SK-N-SH (cell line): ENCODE measurements at regions not wholly inside any gene's neighbourhood (a gene's known extent, or its start where the extent isn't known, plus 50 kb on each side); places are given as distances from the start of the nearest gene placed in this dataset.

Experiments
- CTCF ChIA-PET: fragments of 300-600, 350-600 bp; formaldehyde crosslinking; extraction: SDS; loops from one replicate; lab custom pipeline; 2021; lab: Yijun Ruan, JAX
- POLR2A ChIA-PET: fragments of 350-600 bp; sonication (Branson Sonifier 250); formaldehyde crosslinking; extraction: SDS; loops from one replicate; lab custom pipeline; 2020; ENCODE audit warnings: antibody characterized with exemption, inconsistent platforms; lab: Yijun Ruan, JAX
- DNase-seq: peaks from one replicate; pipeline ENCODE4 v3.0.0; 2012
- H2AFZ ChIP-seq: fragments of 200-600 bp; sonication (generic); 2 replicates; pipeline ENCODE4 v1.8.1; 2016; ENCODE audit warnings: antibody characterized with exemption, mild to moderate bottlenecking, low read depth
- H3F3A ChIP-seq: fragments of 200-600 bp; sonication (generic); replicated peaks from 2 replicates; pipeline ENCODE3; 2016; ENCODE audit warnings: antibody characterized with exemption, mild to moderate bottlenecking; ENCODE audit not compliant: insufficient read depth
- H3K27ac ChIP-seq, 2 experiments: fragments of 200-500 bp in 1 of 2; fragments of 200-600 bp in 1 of 2; sonication (Bioruptor generic) in 1 of 2; sonication (generic), shearing (Covaris generic) in 1 of 2; 2 replicates each; pipeline versions ENCODE4 v1.5.1 to v1.6.1; 2014 to 2016; ENCODE audit warnings: low read depth in 2 of 2, inconsistent platforms in 1 of 2, low read length in 1 of 2, mild to moderate bottlenecking in 1 of 2, mixed read lengths in 1 of 2
- H3K27me3 ChIP-seq: fragments of 200-600 bp; sonication (generic), shearing (Covaris generic); 2 replicates; pipeline ENCODE4 v1.6.1; 2016; ENCODE audit warnings: mixed run types; ENCODE audit not compliant: insufficient read depth
- H3K36me3 ChIP-seq, 2 experiments: fragments of 200-500 bp in 1 of 2; fragments of 200-600 bp in 1 of 2; sonication (Bioruptor generic) in 1 of 2; sonication (generic) in 1 of 2; replicated peaks in 1 of 2; 2 replicates each; pipeline versions ENCODE3 to v1.5.1; 2014 to 2016; ENCODE audit warnings: low read length in 1 of 2, mild to moderate bottlenecking in 1 of 2; ENCODE audit not compliant: insufficient read depth in 2 of 2, control insufficient read depth in 1 of 2
- H3K4me1 ChIP-seq, 2 experiments: fragments of 200-500 bp in 1 of 2; fragments of 200-600 bp in 1 of 2; sonication (Bioruptor generic) in 1 of 2; sonication (generic), shearing (Covaris generic) in 1 of 2; 2 replicates each; pipeline versions ENCODE4 v1.5.1 to v1.6.1; 2014 to 2016; ENCODE audit warnings: low read depth in 1 of 2, low read length in 1 of 2, mixed run types in 1 of 2; ENCODE audit not compliant: insufficient read depth in 2 of 2, control insufficient read depth in 1 of 2
- H3K4me2 ChIP-seq: fragments of 200-600 bp; sonication (generic), shearing (Covaris generic); 2 replicates; pipeline ENCODE4 v1.6.1; 2017; ENCODE audit warnings: mixed run types
- H3K4me3 ChIP-seq, 2 experiments: fragments of 200-500 bp in 1 of 2; fragments of 200-600 bp in 1 of 2; sonication (Bioruptor generic) in 1 of 2; sonication (generic), shearing (Covaris generic) in 1 of 2; 2 replicates each; pipeline versions ENCODE4 v1.5.1 to v1.8.1; 2014 to 2016; ENCODE audit warnings: low read depth in 2 of 2, inconsistent platforms in 1 of 2, low read length in 1 of 2, mild to moderate bottlenecking in 1 of 2, mixed read lengths in 1 of 2, moderate library complexity in 1 of 2
- H3K79me2 ChIP-seq: fragments of 200-600 bp; sonication (generic); 2 replicates; pipeline ENCODE4 v1.8.1; 2017; ENCODE audit warnings: mild to moderate bottlenecking; ENCODE audit not compliant: insufficient read depth
- H3K9ac ChIP-seq: fragments of 200-600 bp; sonication (generic); 2 replicates; pipeline ENCODE4 v1.6.1; 2017; ENCODE audit warnings: mixed run types
- H3K9me2 ChIP-seq: fragments of 200-600 bp; sonication (generic); 2 replicates; pipeline ENCODE4 v1.6.1; 2017; ENCODE audit warnings: mixed run types
- H3K9me3 ChIP-seq: fragments of 200-600 bp; sonication (generic); 2 replicates; pipeline ENCODE4 v1.6.1; 2017; ENCODE audit warnings: mixed run types, mild to moderate bottlenecking, moderate library complexity
- H4K20me1 ChIP-seq: fragments of 200-600 bp; sonication (generic); 2 replicates; pipeline ENCODE4 v1.6.1; 2017; ENCODE audit warnings: mild to moderate bottlenecking, mixed run types; ENCODE audit not compliant: insufficient read depth
- CHD2 ChIP-seq: fragments of 150-350 bp; IDR thresholded peaks from 2 replicates; pipeline ENCODE4 v1.6.1; 2018; ENCODE audit warnings: low read length; ENCODE audit not compliant: partially characterized antibody
- ELF1 ChIP-seq: IDR thresholded peaks from 2 replicates; pipeline ENCODE4 v1.4.0; 2012
- FOSL2 ChIP-seq: IDR thresholded peaks from 2 replicates; pipeline ENCODE4 v1.4.0; 2012; ENCODE audit warnings: low read depth, mild to moderate bottlenecking, moderate library complexity, borderline replicate concordance
- FOXJ3 ChIP-seq: sonication (generic); formaldehyde crosslinking; IDR thresholded peaks from 2 replicates; pipeline ENCODE4 v1.5.1; 2020; ENCODE audit warnings: mild to moderate bottlenecking, missing genetic modification reagents
- GABPA ChIP-seq: IDR thresholded peaks from 2 replicates; pipeline ENCODE4 v1.4.0; 2012; ENCODE audit warnings: low read depth, mild to moderate bottlenecking
- NRF1 ChIP-seq: IDR thresholded peaks from 2 replicates; pipeline ENCODE4 v1.6.1; 2012; ENCODE audit warnings: low read depth, mild to moderate bottlenecking, low read length
- SMC3 ChIP-seq: IDR thresholded peaks from 2 replicates; pipeline ENCODE4 v1.6.1; 2012; ENCODE audit warnings: low read depth, low read length, improper control_type of control experiment
- TAF1 ChIP-seq: IDR thresholded peaks from 2 replicates; pipeline ENCODE4 v1.6.1; 2012; ENCODE audit warnings: low read depth, mild to moderate bottlenecking, low read length, moderate library complexity, borderline replicate concordance
- TCF12 ChIP-seq: IDR thresholded peaks from 2 replicates; pipeline ENCODE4 v1.4.0; 2012
- TEAD4 ChIP-seq: IDR thresholded peaks from 2 replicates; pipeline ENCODE4 v1.4.0; 2012; ENCODE audit warnings: mild to moderate bottlenecking, borderline replicate concordance; ENCODE audit not compliant: insufficient read depth
- YY1 ChIP-seq: IDR thresholded peaks from 2 replicates; pipeline ENCODE4 v1.4.0; 2012; ENCODE audit warnings: low read depth, mild to moderate bottlenecking
- WGBS: methylation state at CpG from one replicate; pipeline ENCODE4 v1.1.6; 2017; ENCODE audit warnings: low lambda C conversion rate; 5-methylcytosine and 5-hydroxymethylcytosine counted together
- TF ChIP-seq, protein P1 (sequence below): fragments of 150-350 bp; IDR thresholded peaks from 2 replicates; pipeline ENCODE4 v1.6.1; 2016; ENCODE audit warnings: mild to moderate bottlenecking, low read depth, low read length
- TF ChIP-seq, protein P2 (sequence below): fragments of 150-350 bp; IDR thresholded peaks from 2 replicates; pipeline ENCODE4 v1.6.1; 2017; ENCODE audit warnings: antibody characterized with exemption, low read length, low read depth, borderline replicate concordance
- TF ChIP-seq, protein P3 (sequence below): IDR thresholded peaks from 2 replicates; pipeline ENCODE4; 2012

DNA sequence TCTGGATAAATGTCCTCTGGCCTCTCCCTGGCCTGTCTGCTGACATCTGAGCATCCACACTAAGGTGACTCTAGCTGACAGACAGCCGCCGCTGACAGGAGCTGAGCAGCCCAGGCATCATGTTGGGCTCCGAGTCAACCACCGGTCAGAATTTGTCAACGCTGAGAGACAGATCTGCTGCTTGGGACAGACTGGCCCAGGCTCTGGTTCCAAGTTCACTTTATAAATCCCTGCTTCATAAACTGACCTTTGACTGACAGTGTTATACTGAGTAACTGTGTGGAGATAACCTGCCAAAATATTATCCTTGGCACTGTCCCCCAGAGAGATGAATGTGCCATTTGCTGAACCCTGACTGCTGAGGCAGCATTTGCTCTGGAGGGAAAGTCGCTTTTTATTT lies 616.7 kb downstream of the NPHP4 start:
- no peaks in the 10 kb centered on the region for H3K79me2 ChIP-seq
- TF ChIP-seq SMC3 (no peak), TCF12 (no peak), TAF1 (no peak), FOSL2 (no peak), YY1 (no peak), NRF1 (no peak), FOXJ3 (no peak), CHD2 (no peak), TEAD4 (no peak), GABPA (no peak)
- TF ChIP-seq, protein P1, sequence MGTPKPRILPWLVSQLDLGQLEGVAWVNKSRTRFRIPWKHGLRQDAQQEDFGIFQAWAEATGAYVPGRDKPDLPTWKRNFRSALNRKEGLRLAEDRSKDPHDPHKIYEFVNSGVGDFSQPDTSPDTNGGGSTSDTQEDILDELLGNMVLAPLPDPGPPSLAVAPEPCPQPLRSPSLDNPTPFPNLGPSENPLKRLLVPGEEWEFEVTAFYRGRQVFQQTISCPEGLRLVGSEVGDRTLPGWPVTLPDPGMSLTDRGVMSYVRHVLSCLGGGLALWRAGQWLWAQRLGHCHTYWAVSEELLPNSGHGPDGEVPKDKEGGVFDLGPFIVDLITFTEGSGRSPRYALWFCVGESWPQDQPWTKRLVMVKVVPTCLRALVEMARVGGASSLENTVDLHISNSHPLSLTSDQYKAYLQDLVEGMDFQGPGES: no peak
- TF ChIP-seq, protein P2, sequence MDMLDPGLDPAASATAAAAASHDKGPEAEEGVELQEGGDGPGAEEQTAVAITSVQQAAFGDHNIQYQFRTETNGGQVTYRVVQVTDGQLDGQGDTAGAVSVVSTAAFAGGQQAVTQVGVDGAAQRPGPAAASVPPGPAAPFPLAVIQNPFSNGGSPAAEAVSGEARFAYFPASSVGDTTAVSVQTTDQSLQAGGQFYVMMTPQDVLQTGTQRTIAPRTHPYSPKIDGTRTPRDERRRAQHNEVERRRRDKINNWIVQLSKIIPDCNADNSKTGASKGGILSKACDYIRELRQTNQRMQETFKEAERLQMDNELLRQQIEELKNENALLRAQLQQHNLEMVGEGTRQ: no peak
- TF ChIP-seq, protein P3, sequence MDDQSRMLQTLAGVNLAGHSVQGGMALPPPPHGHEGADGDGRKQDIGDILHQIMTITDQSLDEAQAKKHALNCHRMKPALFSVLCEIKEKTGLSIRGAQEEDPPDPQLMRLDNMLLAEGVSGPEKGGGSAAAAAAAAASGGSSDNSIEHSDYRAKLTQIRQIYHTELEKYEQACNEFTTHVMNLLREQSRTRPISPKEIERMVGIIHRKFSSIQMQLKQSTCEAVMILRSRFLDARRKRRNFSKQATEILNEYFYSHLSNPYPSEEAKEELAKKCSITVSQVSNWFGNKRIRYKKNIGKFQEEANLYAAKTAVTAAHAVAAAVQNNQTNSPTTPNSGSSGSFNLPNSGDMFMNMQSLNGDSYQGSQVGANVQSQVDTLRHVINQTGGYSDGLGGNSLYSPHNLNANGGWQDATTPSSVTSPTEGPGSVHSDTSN: no peak
- TF ChIP-seq, all 33 proteins: peak for 0
- no peaks in the 10 kb centered on the region for H4K20me1 ChIP-seq
- no peak overlapping the region for H3K9ac ChIP-seq
- H3K36me3 ChIP-seq: no peaks in the 10 kb centered on the region
- no peak overlapping the region for H3K4me2 ChIP-seq
- H3K4me1 ChIP-seq: peaks cover 0 to 24% of the 10 kb centered on the region in 2 experiments; a peak in 1 of 4 replicates
- H3K9me3 ChIP-seq: no peaks in the 10 kb centered on the region
- peak overlapping the region in 1 of 2 experiments; percentile 12; a peak in 2 of 4 replicates for H3K27ac ChIP-seq
- no peaks in the 10 kb centered on the region for H3F3A ChIP-seq
- CTCF ChIA-PET: no interaction called here
- DNase-seq: no peak
- POLR2A ChIA-PET: no interaction called here
- no peak overlapping the region for H2AFZ ChIP-seq
- no peak overlapping the region for H3K4me3 ChIP-seq
- H3K27me3 ChIP-seq: no peaks in the 10 kb centered on the region
- no peaks in the 10 kb centered on the region for H3K9me2 ChIP-seq
- WGBS: 43% methylated on average over 5 of the region's 6 CpGs

DNA sequence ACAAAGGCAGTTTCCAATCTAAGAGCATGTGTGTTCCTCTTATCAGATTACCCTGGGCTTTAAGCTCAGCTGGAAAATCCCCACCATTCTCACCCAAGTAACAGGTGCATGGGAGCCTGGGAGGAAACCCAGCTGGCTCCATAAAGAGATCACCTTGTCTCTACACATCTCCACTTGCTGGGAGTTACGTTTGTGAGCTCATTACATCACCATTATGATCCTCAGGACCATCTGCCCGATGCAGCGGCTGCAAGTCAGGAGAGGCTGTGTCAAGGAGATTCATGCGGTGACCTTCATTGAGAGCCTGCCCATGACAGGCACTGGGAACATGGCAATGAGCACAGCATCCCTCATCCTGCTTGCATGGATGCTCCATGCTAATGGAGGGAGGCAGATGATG lies 618.0 kb downstream of the NPHP4 start:
- no peaks in the 10 kb centered on the region for H3K9me3 ChIP-seq
- H3K9me2 ChIP-seq: no peaks in the 10 kb centered on the region
- 44% methylated on average over 4 of the region's 4 CpGs for WGBS
- ChIA-PET CTCF (no interaction called here), POLR2A (interaction anchor here (0.6 kb wide), 1 partner anchor 58 kb away, joined by 4 read pairs; no protein-coding TSS in a partner anchor)
- no peak overlapping the region for H3K9ac ChIP-seq
- no peak overlapping the region for H3K27ac ChIP-seq
- no peak for DNase-seq
- H2AFZ ChIP-seq: no peak overlapping the region
- TF ChIP-seq, protein P2: no peak
- TF ChIP-seq ELF1: no peak
- H3K4me3 ChIP-seq: no peak overlapping the region
- no peak overlapping the region for H3K4me2 ChIP-seq
- H3K36me3 ChIP-seq: no peaks in the 10 kb centered on the region
- H3K27me3 ChIP-seq: no peaks in the 10 kb centered on the region
- H3K4me1 ChIP-seq: peaks cover 0 to 11% of the 10 kb centered on the region in 2 experiments; a peak in 1 of 4 replicates
- H3F3A ChIP-seq: no peaks in the 10 kb centered on the region
- no peaks in the 10 kb centered on the region for H3K79me2 ChIP-seq
- H4K20me1 ChIP-seq: no peaks in the 10 kb centered on the region
